SH-SY5Y (cell line): ENCODE measurements at regions not wholly inside any gene's neighbourhood (a gene's known extent, or its start where the extent isn't known, plus 50 kb on each side); places are given as distances from the start of the nearest gene placed in this dataset.

Experiments used
- GATA2 ChIP-seq: IDR thresholded peaks from 2 replicates; pipeline ENCODE4 v1.6.1; 2011; ENCODE audit warnings: mild to moderate bottlenecking, low read depth, low read length
- GATA3 ChIP-seq: IDR thresholded peaks from 2 replicates; pipeline ENCODE4 v1.6.1; 2011; ENCODE audit warnings: low read depth, mild to moderate bottlenecking, low read length, moderate library complexity

GRCh38 chr7:130919316-130920103, 185.5 kb upstream of the KLF14 start:
- TF ChIP-seq GATA2 (no peak), GATA3 (no peak)
